ENCODE measurements at regions not wholly inside any gene's neighbourhood (a gene's known extent, or its start where the extent isn't known, plus 50 kb on each side); places are given as distances from the start of the nearest gene placed in this dataset.

- H4K20me1 ChIP-seq (ENCODE audit: insufficient read depth, low read length, poor library complexity, severe bottlenecking) = no peaks in the 10 kb centered on the region
- no peaks in the 10 kb centered on the region for H3K79me2 ChIP-seq (ENCODE audit: insufficient read depth, low read length)
- H3K9me3 ChIP-seq (ENCODE audit: insufficient read depth, low read depth, low read length) = no peaks in the 10 kb centered on the region
- H3K27me3 ChIP-seq (ENCODE audit: insufficient read depth, low read length, poor library complexity, severe bottlenecking) = no peaks in the 10 kb centered on the region
- no peaks in the 10 kb centered on the region for H3K36me3 ChIP-seq (ENCODE audit: insufficient read depth, low read length)
- H3K9me2 ChIP-seq (replicated peaks; ENCODE audit: low read depth, low read length) = no peaks in the 10 kb centered on the region
- no peaks in the 10 kb centered on the region for H3K4me1 ChIP-seq (ENCODE audit: insufficient read depth, low read length, poor library complexity, severe bottlenecking)
- no peak overlapping the region for H3K4me3 ChIP-seq (ENCODE audit: low read length, poor library complexity, severe bottlenecking)
- no peak for TF ChIP-seq CTCF (conservative IDR thresholded peaks at IDR 0.05; ENCODE audit: low read length)
- TF ChIP-seq EZH2phosphoT487 (IDR thresholded peaks at IDR 0.05; ENCODE audit: borderline replicate concordance) = no peak
- no peak overlapping the region for H2AFZ ChIP-seq (ENCODE audit: low read length)
- H3F3A ChIP-seq (ENCODE audit: low read depth) = no peaks in the 10 kb centered on the region
- no peak overlapping the region for H3K4me2 ChIP-seq (ENCODE audit: low read depth, low read length, poor library complexity, severe bottlenecking)
- no peak overlapping the region for H3K9ac ChIP-seq (ENCODE audit: low read depth, low read length, poor library complexity, severe bottlenecking)
Observed at GRCh38 chr3:78462021-78462420, 1305.8 kb downstream of the ROBO1 start.

- no peaks in the 10 kb centered on the region for H3K4me1 ChIP-seq (ENCODE audit: insufficient read depth, low read length, poor library complexity, severe bottlenecking)
- H3K4me2 ChIP-seq (ENCODE audit: low read depth, low read length, poor library complexity, severe bottlenecking) = no peak overlapping the region
- no peaks in the 10 kb centered on the region for H3K27me3 ChIP-seq (ENCODE audit: insufficient read depth, low read length, poor library complexity, severe bottlenecking)
- no peaks in the 10 kb centered on the region for H3K79me2 ChIP-seq (ENCODE audit: insufficient read depth, low read length)
- no peaks in the 10 kb centered on the region for H3K36me3 ChIP-seq (ENCODE audit: insufficient read depth, low read length)
- TF ChIP-seq CTCF (conservative IDR thresholded peaks at IDR 0.05; ENCODE audit: low read length) (no peak), EZH2phosphoT487 (IDR thresholded peaks at IDR 0.05; ENCODE audit: borderline replicate concordance) (no peak)
- no peak overlapping the region for H2AFZ ChIP-seq (ENCODE audit: low read length)
- H3F3A ChIP-seq (ENCODE audit: low read depth) = no peaks in the 10 kb centered on the region
- H3K9me2 ChIP-seq (replicated peaks; ENCODE audit: low read depth, low read length) = 0 out of 2 replicates have a peak, but pooled peaks cover 3% of the 10 kb centered on the region
- H3K9me3 ChIP-seq (ENCODE audit: insufficient read depth, low read depth, low read length) = no peaks in the 10 kb centered on the region
- no peak overlapping the region for H3K9ac ChIP-seq (ENCODE audit: low read depth, low read length, poor library complexity, severe bottlenecking)
- no peak overlapping the region for H3K4me3 ChIP-seq (ENCODE audit: low read length, poor library complexity, severe bottlenecking)
- H4K20me1 ChIP-seq (ENCODE audit: insufficient read depth, low read length, poor library complexity, severe bottlenecking) = no peaks in the 10 kb centered on the region
Observed at GRCh38 chr3:78476076-78476475, 1291.7 kb downstream of the ROBO1 start.

- no peaks in the 10 kb centered on the region for H3K79me2 ChIP-seq (ENCODE audit: insufficient read depth, low read length)
- H4K20me1 ChIP-seq (ENCODE audit: insufficient read depth, low read length, poor library complexity, severe bottlenecking) = no peaks in the 10 kb centered on the region
- H3K36me3 ChIP-seq (ENCODE audit: insufficient read depth, low read length) = no peaks in the 10 kb centered on the region
- no peaks in the 10 kb centered on the region for H3F3A ChIP-seq (ENCODE audit: low read depth)
- H3K9me3 ChIP-seq (ENCODE audit: insufficient read depth, low read depth, low read length) = 0 out of 2 replicates have a peak, but pooled peaks cover under 1% of the 10 kb centered on the region
- no peak overlapping the region for H3K4me2 ChIP-seq (ENCODE audit: low read depth, low read length, poor library complexity, severe bottlenecking)
- H2AFZ ChIP-seq (ENCODE audit: low read length) = no peak overlapping the region
- H3K4me3 ChIP-seq (ENCODE audit: low read length, poor library complexity, severe bottlenecking) = no peak overlapping the region
- 0 out of 2 replicates have a peak, but pooled peaks cover 3% of the 10 kb centered on the region for H3K9me2 ChIP-seq (replicated peaks; ENCODE audit: low read depth, low read length)
- no peak for TF ChIP-seq CTCF (conservative IDR thresholded peaks at IDR 0.05; ENCODE audit: low read length)
- TF ChIP-seq EZH2phosphoT487 (IDR thresholded peaks at IDR 0.05; ENCODE audit: borderline replicate concordance) = no peak
- H3K4me1 ChIP-seq (ENCODE audit: insufficient read depth, low read length, poor library complexity, severe bottlenecking) = no peaks in the 10 kb centered on the region
- no peak overlapping the region for H3K9ac ChIP-seq (ENCODE audit: low read depth, low read length, poor library complexity, severe bottlenecking)
- no peaks in the 10 kb centered on the region for H3K27me3 ChIP-seq (ENCODE audit: insufficient read depth, low read length, poor library complexity, severe bottlenecking)
Observed at GRCh38 chr3:78481050-78481449, 1286.7 kb downstream of the ROBO1 start.
